Esophagus muscularis mucosa (tissue), 3 donors: ENCODE measurements at regions not wholly inside any gene's neighbourhood (a gene's known extent, or its start where the extent isn't known, plus 50 kb on each side); places are given as distances from the start of the nearest gene placed in this dataset.

ENCODE experiments used
- POLR2A ChIP-seq: fragments of 450-650 bp; IDR thresholded peaks from one replicate; pipeline ENCODE4 v1.6.1; 2017; ENCODE audit warnings: antibody characterized with exemption, moderate library complexity, mild to moderate bottlenecking, low read depth
- POLR2AphosphoS5 ChIP-seq, 2 donors: sonication (generic); formaldehyde crosslinking; IDR thresholded peaks; one replicate each; pipeline ENCODE4 v1.6.1; 2017; ENCODE audit warnings: antibody characterized with exemption in 2 of 2
- TF ChIP-seq, protein P1 (sequence below), 3 experiments: fragments of 200-600 bp in 2 of 3; fragments of 450-650 bp in 1 of 3; sonication (generic) in 2 of 3; IDR thresholded peaks; one replicate each; pipeline ENCODE4 v1.5.1; 2017 to 2019; ENCODE audit warnings: antibody characterized with exemption in 3 of 3, mild to moderate bottlenecking in 2 of 3, moderate library complexity in 1 of 3

- TF ChIP-seq POLR2AphosphoS5 (IDR thresholded peaks at IDR 0.05) (no peak), POLR2A (no peak)
- TF ChIP-seq, protein P1, sequence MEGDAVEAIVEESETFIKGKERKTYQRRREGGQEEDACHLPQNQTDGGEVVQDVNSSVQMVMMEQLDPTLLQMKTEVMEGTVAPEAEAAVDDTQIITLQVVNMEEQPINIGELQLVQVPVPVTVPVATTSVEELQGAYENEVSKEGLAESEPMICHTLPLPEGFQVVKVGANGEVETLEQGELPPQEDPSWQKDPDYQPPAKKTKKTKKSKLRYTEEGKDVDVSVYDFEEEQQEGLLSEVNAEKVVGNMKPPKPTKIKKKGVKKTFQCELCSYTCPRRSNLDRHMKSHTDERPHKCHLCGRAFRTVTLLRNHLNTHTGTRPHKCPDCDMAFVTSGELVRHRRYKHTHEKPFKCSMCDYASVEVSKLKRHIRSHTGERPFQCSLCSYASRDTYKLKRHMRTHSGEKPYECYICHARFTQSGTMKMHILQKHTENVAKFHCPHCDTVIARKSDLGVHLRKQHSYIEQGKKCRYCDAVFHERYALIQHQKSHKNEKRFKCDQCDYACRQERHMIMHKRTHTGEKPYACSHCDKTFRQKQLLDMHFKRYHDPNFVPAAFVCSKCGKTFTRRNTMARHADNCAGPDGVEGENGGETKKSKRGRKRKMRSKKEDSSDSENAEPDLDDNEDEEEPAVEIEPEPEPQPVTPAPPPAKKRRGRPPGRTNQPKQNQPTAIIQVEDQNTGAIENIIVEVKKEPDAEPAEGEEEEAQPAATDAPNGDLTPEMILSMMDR (IDR thresholded peaks at IDR 0.05): peak in 1 of 3 experiments; percentile 4
These were observed 289.0 kb upstream of the RASGRP1 start for GRCh38 chr15:38853608-38854007.
